GM12878 (cell line): ENCODE measurements at regions not wholly inside any gene's neighbourhood (a gene's known extent, or its start where the extent isn't known, plus 50 kb on each side); places are given as distances from the start of the nearest gene placed in this dataset.

Source experiments
- ATAC-seq: fragments of 200-7000 bp; cut with Tn5 transposase; 3 replicates; pipeline ENCODE4 v1.9.1; 2020; ENCODE audit warnings: mild to moderate bottlenecking, moderate library complexity
- BruUV-seq: library from RNA; stranded (reverse); fragments of 400-500 nt; replicated peaks from 2 replicates; lab custom pipeline; 2021; lab: Mats Ljungman, UMichigan
- CTCF ChIA-PET: fragments of 300-600 bp; sonication (Branson Sonifier 250); formaldehyde crosslinking; extraction: SDS; loops from one replicate; lab custom pipeline; 2021; ENCODE audit warnings: inconsistent platforms; lab: Yijun Ruan, JAX
- POLR2A ChIA-PET: fragments of 350-600 bp; formaldehyde crosslinking; extraction: SDS; loops from one replicate; lab custom pipeline; 2021; ENCODE audit warnings: inconsistent platforms; lab: Charles Lee
- RAD21 ChIA-PET: fragments of 300-600 bp; sonication (Branson Sonifier 250); formaldehyde crosslinking; loops from one replicate; lab custom pipeline; 2023; ENCODE audit warnings: antibody characterized with exemption; ENCODE audit not compliant: unreplicated experiment; lab: Charles Lee
- SMC1A ChIA-PET: fragments of 300-600 bp; sonication (Branson Sonifier 250); formaldehyde crosslinking; loops from one replicate; lab custom pipeline; 2023; ENCODE audit not compliant: unreplicated experiment, uncharacterized antibody; lab: Charles Lee
- DNase-seq: peaks from one replicate; pipeline ENCODE4 v3.0.0-alpha.2; 2011; ENCODE audit warnings: low read depth, low spot score
- FAIRE-seq: peaks from 3 replicates; lab custom pipeline; 2011; peaks lifted over from hg19 to GRCh38; lab: Jason Lieb, UNC
- H2AFZ ChIP-seq: 2 replicates; pipeline ENCODE4 v1.6.0; 2011; ENCODE audit warnings: low read depth, low read length, control low read depth; ENCODE audit not compliant: control insufficient read depth
- H3K27ac ChIP-seq: 2 replicates; pipeline ENCODE4 v1.5.1; 2011; ENCODE audit warnings: control low read depth; ENCODE audit not compliant: control insufficient read depth, insufficient read depth
- H3K27me3 ChIP-seq, 2 experiments: replicated peaks in 1 of 2; 2 replicates each; pipeline versions ENCODE4 v1.6.0 to v1.6.1; 2011; ENCODE audit warnings: low read length in 1 of 2; ENCODE audit not compliant: control insufficient read depth in 2 of 2, insufficient read depth in 2 of 2
- H3K36me3 ChIP-seq, 2 experiments: 2 replicates each; pipeline ENCODE4 v1.5.1; 2011; ENCODE audit warnings: low read length in 1 of 2; ENCODE audit not compliant: control insufficient read depth in 2 of 2, insufficient read depth in 2 of 2
- H3K4me1 ChIP-seq: 2 replicates; pipeline ENCODE4 v1.6.1; 2011; ENCODE audit warnings: mild to moderate bottlenecking, low read length, moderate library complexity, mixed read lengths; ENCODE audit not compliant: control insufficient read depth, insufficient read depth
- H3K4me2 ChIP-seq: 2 replicates; pipeline ENCODE4 v1.6.0; 2011; ENCODE audit warnings: control low read depth; ENCODE audit not compliant: control insufficient read depth, insufficient read depth
- H3K4me3 ChIP-seq: fragments of 200-600 bp; sonication (generic); 2 replicates; pipeline ENCODE4 v1.5.1; 2016
- H3K79me2 ChIP-seq: 2 replicates; pipeline ENCODE4 v1.6.0; 2011; ENCODE audit warnings: low read length; ENCODE audit not compliant: control insufficient read depth, insufficient read depth
- H3K9ac ChIP-seq: 2 replicates; pipeline ENCODE4 v1.8.0; 2011; ENCODE audit warnings: low read length, control low read depth, mixed read lengths; ENCODE audit not compliant: control insufficient read depth, insufficient read depth
- H3K9me3 ChIP-seq: replicated peaks from 3 replicates; pipeline ENCODE4 v1.5.1; 2011; ENCODE audit warnings: mild to moderate bottlenecking, low read length; ENCODE audit not compliant: control insufficient read depth, insufficient read depth
- H4K20me1 ChIP-seq: 2 replicates; pipeline ENCODE4 v1.6.0; 2011; ENCODE audit not compliant: control insufficient read depth, insufficient read depth
- BACH1 ChIP-seq: fragments of 450-650 bp; IDR thresholded peaks from 2 replicates; pipeline ENCODE4 v1.6.1; 2017; ENCODE audit warnings: mild to moderate bottlenecking, borderline replicate concordance
- BRCA1 ChIP-seq: IDR thresholded peaks from 2 replicates; pipeline ENCODE4 v1.6.1; 2011; ENCODE audit warnings: low read depth, low read length, improper control_type of control experiment
- CBX3 ChIP-seq: fragments of 200-600 bp; sonication (generic); IDR thresholded peaks from 2 replicates; pipeline ENCODE4 v1.6.1; 2016; ENCODE audit warnings: low read depth, borderline replicate concordance
- CHD2 ChIP-seq: IDR thresholded peaks from 2 replicates; pipeline ENCODE4 v1.6.1; 2011; ENCODE audit warnings: low read depth, low read length, improper control_type of control experiment, borderline replicate concordance
- ESRRA ChIP-seq: IDR thresholded peaks from 2 replicates; pipeline ENCODE4 v1.6.1; 2012; ENCODE audit warnings: mild to moderate bottlenecking, low read length, improper control_type of control experiment
- EZH2 ChIP-seq: IDR thresholded peaks from 2 replicates; pipeline ENCODE4 v1.6.1; 2012; ENCODE audit warnings: low read depth, mild to moderate bottlenecking, control low read depth, inconsistent platforms, low read length, borderline replicate concordance; ENCODE audit not compliant: control insufficient read depth
- FOS ChIP-seq: IDR thresholded peaks from 3 replicates; pipeline ENCODE4 v1.6.1; 2011; ENCODE audit warnings: borderline replicate concordance; ENCODE audit not compliant: insufficient read length; ENCODE audit errors: extremely low read depth
- MYB ChIP-seq: fragments of 150-350 bp; IDR thresholded peaks from 2 replicates; pipeline ENCODE4 v1.6.1; 2014; ENCODE audit warnings: mild to moderate bottlenecking, low read depth, low read length, borderline replicate concordance
- NFIC ChIP-seq: IDR thresholded peaks from 2 replicates; pipeline ENCODE4 v1.6.1; 2012; ENCODE audit warnings: low read depth, mild to moderate bottlenecking, inconsistent platforms, low read length, moderate library complexity
- PML ChIP-seq: IDR thresholded peaks from 2 replicates; pipeline ENCODE4 v1.6.1; 2012; ENCODE audit warnings: low read length, inconsistent platforms
- POLR2AphosphoS2 ChIP-seq: IDR thresholded peaks from 2 replicates; pipeline ENCODE4 v1.6.1; 2011; ENCODE audit warnings: low read depth, mild to moderate bottlenecking, low read length, improper control_type of control experiment, moderate library complexity
- RB1 ChIP-seq: fragments of 450-650 bp; formaldehyde crosslinking; IDR thresholded peaks from 2 replicates; pipeline ENCODE4 v1.6.1; 2017; ENCODE audit warnings: mild to moderate bottlenecking, borderline replicate concordance
- ZBED1 ChIP-seq: IDR thresholded peaks from 2 replicates; pipeline ENCODE4 v1.6.1; 2016; ENCODE audit warnings: borderline replicate concordance
- ZNF207 ChIP-seq: fragments of 450-650 bp; IDR thresholded peaks from 2 replicates; pipeline ENCODE4 v1.6.1; 2014; ENCODE audit warnings: antibody characterized with exemption, mild to moderate bottlenecking, borderline replicate concordance
- WGBS: methylation state at CpG from one replicate; pipeline ENCODE4 v1.1.6; 2016; ENCODE audit warnings: low lambda C conversion rate; ENCODE audit not compliant: insufficient replicate concordance, insufficient coverage; ENCODE audit errors: missing lambda C conversion rate; 5-methylcytosine and 5-hydroxymethylcytosine counted together
- in situ Hi-C: fragments of 300-500 bp; cut with MboI; formaldehyde crosslinking; loops from 9 replicates; pipeline ENCODE4 v1.14.3; 2018; ENCODE audit warnings: mixed read lengths
- intact Hi-C: fragments of 100-400 bp; cut with micrococcal nuclease; formaldehyde crosslinking; loops from one replicate; pipeline ENCODE4 v1.14.2; 2022; ENCODE audit not compliant: unreplicated experiment
- TF ChIP-seq, protein P1 (sequence below): fragments of 450-650 bp; IDR thresholded peaks from 2 replicates; pipeline ENCODE4 v1.6.1; 2016; ENCODE audit warnings: mild to moderate bottlenecking
- TF ChIP-seq, protein P2 (sequence below): fragments of 150-350 bp; IDR thresholded peaks from 2 replicates; pipeline ENCODE4 v1.6.1; 2014; ENCODE audit warnings: mild to moderate bottlenecking, low read depth, low read length
- TF ChIP-seq, protein P3 (sequence below): fragments of 450-650 bp; IDR thresholded peaks from 2 replicates; pipeline ENCODE4 v1.6.1; 2017; ENCODE audit warnings: mild to moderate bottlenecking, moderate library complexity

DNA sequence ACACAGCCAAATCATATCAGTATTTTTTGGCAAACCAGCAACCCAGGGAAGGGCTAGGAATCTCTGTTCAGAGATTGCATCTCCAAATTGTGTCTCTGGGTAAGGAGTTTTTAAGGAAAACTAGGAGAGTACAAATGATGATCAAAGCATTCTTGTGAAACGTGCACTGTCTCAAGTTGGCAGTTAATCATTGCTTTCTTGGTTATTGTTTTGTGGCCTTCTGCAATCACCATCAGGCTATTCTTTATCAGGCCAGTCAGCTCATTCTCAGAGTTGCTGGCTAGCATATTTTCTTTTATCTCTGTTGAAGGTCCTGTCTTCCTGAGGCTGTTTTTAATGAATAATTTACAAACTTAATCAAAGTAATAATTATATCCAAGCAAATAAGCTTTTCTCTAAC is 129.1 kb upstream of the CCDC179 start:
- Histone ChIP-seq H3K36me3 (no peaks in the 10 kb centered on the region), H3K4me3 (no peak overlapping the region), H3K9ac (no peak overlapping the region), H2AFZ (no peak overlapping the region), H3K4me2 (no peak overlapping the region), H4K20me1 (no peaks in the 10 kb centered on the region), H3K27me3 (no peaks in the 10 kb centered on the region), H3K9me3 (no peaks in the 10 kb centered on the region), H3K79me2 (no peaks in the 10 kb centered on the region), H3K4me1 (no peaks in the 10 kb centered on the region), H3K27ac (no peak overlapping the region)
- RAD21 ChIA-PET, result no interaction called here
- SMC1A ChIA-PET, result no interaction called here
- CTCF ChIA-PET, result interaction anchor here (0.6 kb wide), 1 partner anchor 549 kb away, joined by 3 read pairs; no protein-coding TSS in a partner anchor
- intact Hi-C loops, result no loop called here
- BruUV-seq, result no TSS peak
- POLR2A ChIA-PET, result no interaction called here
- ATAC-seq (no peak), FAIRE-seq (no peak), DNase-seq (no peak)
- WGBS, result 0% methylated on average over 1 of the region's 1 CpG
- in situ Hi-C loops, result no loop called here
- TF ChIP-seq POLR2AphosphoS2, result no peak
- TF ChIP-seq EZH2, result no peak
- no peak for TF ChIP-seq BRCA1
- TF ChIP-seq ZNF207, result no peak
- no peak for TF ChIP-seq NFIC
- TF ChIP-seq CHD2, result no peak
- TF ChIP-seq, protein P1, sequence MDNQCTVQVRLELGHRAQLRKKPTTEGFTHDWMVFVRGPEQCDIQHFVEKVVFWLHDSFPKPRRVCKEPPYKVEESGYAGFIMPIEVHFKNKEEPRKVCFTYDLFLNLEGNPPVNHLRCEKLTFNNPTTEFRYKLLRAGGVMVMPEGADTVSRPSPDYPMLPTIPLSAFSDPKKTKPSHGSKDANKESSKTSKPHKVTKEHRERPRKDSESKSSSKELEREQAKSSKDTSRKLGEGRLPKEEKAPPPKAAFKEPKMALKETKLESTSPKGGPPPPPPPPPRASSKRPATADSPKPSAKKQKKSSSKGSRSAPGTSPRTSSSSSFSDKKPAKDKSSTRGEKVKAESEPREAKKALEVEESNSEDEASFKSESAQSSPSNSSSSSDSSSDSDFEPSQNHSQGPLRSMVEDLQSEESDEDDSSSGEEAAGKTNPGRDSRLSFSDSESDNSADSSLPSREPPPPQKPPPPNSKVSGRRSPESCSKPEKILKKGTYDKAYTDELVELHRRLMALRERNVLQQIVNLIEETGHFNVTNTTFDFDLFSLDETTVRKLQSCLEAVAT, result no peak
- no peak for TF ChIP-seq PML
- no peak for TF ChIP-seq FOS
- no peak for TF ChIP-seq ZBED1
- TF ChIP-seq MYB, result no peak
- no peak for TF ChIP-seq RB1
- TF ChIP-seq ESRRA, result no peak
- TF ChIP-seq CBX3, result no peak
- TF ChIP-seq, protein P2, sequence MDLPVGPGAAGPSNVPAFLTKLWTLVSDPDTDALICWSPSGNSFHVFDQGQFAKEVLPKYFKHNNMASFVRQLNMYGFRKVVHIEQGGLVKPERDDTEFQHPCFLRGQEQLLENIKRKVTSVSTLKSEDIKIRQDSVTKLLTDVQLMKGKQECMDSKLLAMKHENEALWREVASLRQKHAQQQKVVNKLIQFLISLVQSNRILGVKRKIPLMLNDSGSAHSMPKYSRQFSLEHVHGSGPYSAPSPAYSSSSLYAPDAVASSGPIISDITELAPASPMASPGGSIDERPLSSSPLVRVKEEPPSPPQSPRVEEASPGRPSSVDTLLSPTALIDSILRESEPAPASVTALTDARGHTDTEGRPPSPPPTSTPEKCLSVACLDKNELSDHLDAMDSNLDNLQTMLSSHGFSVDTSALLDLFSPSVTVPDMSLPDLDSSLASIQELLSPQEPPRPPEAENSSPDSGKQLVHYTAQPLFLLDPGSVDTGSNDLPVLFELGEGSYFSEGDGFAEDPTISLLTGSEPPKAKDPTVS, result no peak
- TF ChIP-seq, protein P3, sequence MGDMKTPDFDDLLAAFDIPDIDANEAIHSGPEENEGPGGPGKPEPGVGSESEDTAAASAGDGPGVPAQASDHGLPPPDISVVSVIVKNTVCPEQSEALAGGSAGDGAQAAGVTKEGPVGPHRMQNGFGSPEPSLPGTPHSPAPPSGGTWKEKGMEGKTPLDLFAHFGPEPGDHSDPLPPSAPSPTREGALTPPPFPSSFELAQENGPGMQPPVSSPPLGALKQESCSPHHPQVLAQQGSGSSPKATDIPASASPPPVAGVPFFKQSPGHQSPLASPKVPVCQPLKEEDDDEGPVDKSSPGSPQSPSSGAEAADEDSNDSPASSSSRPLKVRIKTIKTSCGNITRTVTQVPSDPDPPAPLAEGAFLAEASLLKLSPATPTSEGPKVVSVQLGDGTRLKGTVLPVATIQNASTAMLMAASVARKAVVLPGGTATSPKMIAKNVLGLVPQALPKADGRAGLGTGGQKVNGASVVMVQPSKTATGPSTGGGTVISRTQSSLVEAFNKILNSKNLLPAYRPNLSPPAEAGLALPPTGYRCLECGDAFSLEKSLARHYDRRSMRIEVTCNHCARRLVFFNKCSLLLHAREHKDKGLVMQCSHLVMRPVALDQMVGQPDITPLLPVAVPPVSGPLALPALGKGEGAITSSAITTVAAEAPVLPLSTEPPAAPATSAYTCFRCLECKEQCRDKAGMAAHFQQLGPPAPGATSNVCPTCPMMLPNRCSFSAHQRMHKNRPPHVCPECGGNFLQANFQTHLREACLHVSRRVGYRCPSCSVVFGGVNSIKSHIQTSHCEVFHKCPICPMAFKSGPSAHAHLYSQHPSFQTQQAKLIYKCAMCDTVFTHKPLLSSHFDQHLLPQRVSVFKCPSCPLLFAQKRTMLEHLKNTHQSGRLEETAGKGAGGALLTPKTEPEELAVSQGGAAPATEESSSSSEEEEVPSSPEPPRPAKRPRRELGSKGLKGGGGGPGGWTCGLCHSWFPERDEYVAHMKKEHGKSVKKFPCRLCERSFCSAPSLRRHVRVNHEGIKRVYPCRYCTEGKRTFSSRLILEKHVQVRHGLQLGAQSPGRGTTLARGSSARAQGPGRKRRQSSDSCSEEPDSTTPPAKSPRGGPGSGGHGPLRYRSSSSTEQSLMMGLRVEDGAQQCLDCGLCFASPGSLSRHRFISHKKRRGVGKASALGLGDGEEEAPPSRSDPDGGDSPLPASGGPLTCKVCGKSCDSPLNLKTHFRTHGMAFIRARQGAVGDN, result no peak
- TF ChIP-seq BACH1, result no peak
